Esophagus squamous epithelium (tissue), 5 donors: ENCODE measurements at regions not wholly inside any gene's neighbourhood (a gene's known extent, or its start where the extent isn't known, plus 50 kb on each side); places are given as distances from the start of the nearest gene placed in this dataset.
A peak's percentile ranks its signal among the peaks of the same experiment; 100 is the strongest.

Source experiments
- DNase-seq: peaks from one replicate; lab custom pipeline; 2025; lab: John Stamatoyannopoulos, UW
- H3K27ac ChIP-seq, 4 donors: fragments of 200-600 bp; sonication (generic); one replicate each; pipeline ENCODE4 v1.5.1; 2016 to 2019; ENCODE audit warnings: mild to moderate bottlenecking in 1 of 4
- H3K27me3 ChIP-seq, 4 donors: fragments of 200-600 bp; sonication (generic); 1 replicate in 3 of 4; 2 replicates in 1 of 4; pipeline versions ENCODE4 v1.5.1 to v1.6.0; 2017 to 2021; ENCODE audit warnings: antibody characterized with exemption in 1 of 4
- H3K36me3 ChIP-seq, 3 donors: fragments of 200-600 bp; sonication (generic); one replicate each; pipeline ENCODE4 v1.5.1; 2016 to 2019
- H3K4me1 ChIP-seq, 3 donors: fragments of 200-600 bp; sonication (generic); one replicate each; pipeline ENCODE4 v1.5.1; 2017 to 2019
- H3K4me3 ChIP-seq, 4 donors: fragments of 200-600 bp; sonication (generic); 1 replicate in 3 of 4; 2 replicates in 1 of 4; pipeline ENCODE4 v1.5.1; 2016 to 2019; ENCODE audit warnings: mild to moderate bottlenecking in 2 of 4, moderate library complexity in 1 of 4
- H3K9me3 ChIP-seq, 3 donors: fragments of 200-600 bp; sonication (generic); one replicate each; pipeline ENCODE4 v1.5.1; 2016 to 2019
- POLR2A ChIP-seq, 4 donors: fragments of 450-650 bp; IDR thresholded peaks; one replicate each; pipeline ENCODE4 v1.6.1; 2017; ENCODE audit warnings: antibody characterized with exemption in 4 of 4, mild to moderate bottlenecking in 4 of 4, moderate library complexity in 3 of 4
- WGBS, 2 donors: methylation state at CpG; one replicate each; pipeline ENCODE4 v1.1.5; 2018; 5-methylcytosine and 5-hydroxymethylcytosine counted together
- intact Hi-C: fragments of 100-400 bp; cut with DNase I; formaldehyde crosslinking; loops from one replicate; pipeline ENCODE4 v1.15.0; 2022
- TF ChIP-seq, protein P1 (sequence below), 6 experiments: fragments of 450-650 bp in 4 of 6; fragments of 200-600 bp in 2 of 6; sonication (generic) in 2 of 6; IDR thresholded peaks; one replicate each; pipeline ENCODE4 v1.5.1; 2016 to 2019; ENCODE audit warnings: antibody characterized with exemption in 6 of 6, mild to moderate bottlenecking in 4 of 6, moderate library complexity in 4 of 6
- donor health status: DM: yes; HTN: yes; CAD: no.

DNA sequence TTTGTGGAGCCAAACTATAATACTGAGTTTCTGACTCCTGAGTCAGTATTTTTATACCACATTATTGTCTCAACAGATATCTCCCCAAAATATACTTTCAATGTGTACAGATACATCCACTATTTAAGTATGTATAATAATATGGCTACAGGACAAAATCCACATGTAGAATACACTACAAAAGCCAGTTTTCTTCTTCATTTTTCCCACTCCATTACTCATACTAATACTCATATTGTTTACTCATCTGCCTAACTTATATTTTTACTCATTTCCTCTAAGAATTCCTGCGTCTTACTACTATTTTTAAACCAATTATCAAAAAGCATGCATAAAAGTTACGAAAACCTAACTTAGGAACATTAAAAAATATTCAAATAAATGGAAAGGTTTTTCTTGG lies 440.8 kb downstream of the ZNF385D start:
- WGBS, 2 donors, result 57 to 61% methylated on average over 2 of the region's 2 CpGs
- no peak for DNase-seq
- no peaks in the 10 kb centered on the region for H3K4me1 ChIP-seq
- H3K4me3 ChIP-seq, result no peak overlapping the region
- H3K9me3 ChIP-seq, result no peaks in the 10 kb centered on the region
- no peak overlapping the region for H3K27ac ChIP-seq
- TF ChIP-seq POLR2A (IDR thresholded peaks at IDR 0.05), result no peak
- TF ChIP-seq, protein P1, sequence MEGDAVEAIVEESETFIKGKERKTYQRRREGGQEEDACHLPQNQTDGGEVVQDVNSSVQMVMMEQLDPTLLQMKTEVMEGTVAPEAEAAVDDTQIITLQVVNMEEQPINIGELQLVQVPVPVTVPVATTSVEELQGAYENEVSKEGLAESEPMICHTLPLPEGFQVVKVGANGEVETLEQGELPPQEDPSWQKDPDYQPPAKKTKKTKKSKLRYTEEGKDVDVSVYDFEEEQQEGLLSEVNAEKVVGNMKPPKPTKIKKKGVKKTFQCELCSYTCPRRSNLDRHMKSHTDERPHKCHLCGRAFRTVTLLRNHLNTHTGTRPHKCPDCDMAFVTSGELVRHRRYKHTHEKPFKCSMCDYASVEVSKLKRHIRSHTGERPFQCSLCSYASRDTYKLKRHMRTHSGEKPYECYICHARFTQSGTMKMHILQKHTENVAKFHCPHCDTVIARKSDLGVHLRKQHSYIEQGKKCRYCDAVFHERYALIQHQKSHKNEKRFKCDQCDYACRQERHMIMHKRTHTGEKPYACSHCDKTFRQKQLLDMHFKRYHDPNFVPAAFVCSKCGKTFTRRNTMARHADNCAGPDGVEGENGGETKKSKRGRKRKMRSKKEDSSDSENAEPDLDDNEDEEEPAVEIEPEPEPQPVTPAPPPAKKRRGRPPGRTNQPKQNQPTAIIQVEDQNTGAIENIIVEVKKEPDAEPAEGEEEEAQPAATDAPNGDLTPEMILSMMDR (IDR thresholded peaks at IDR 0.05), result no peak
- intact Hi-C loops, result no loop called here
- H3K27me3 ChIP-seq, result no peaks in the 10 kb centered on the region
- no peaks in the 10 kb centered on the region for H3K36me3 ChIP-seq

DNA sequence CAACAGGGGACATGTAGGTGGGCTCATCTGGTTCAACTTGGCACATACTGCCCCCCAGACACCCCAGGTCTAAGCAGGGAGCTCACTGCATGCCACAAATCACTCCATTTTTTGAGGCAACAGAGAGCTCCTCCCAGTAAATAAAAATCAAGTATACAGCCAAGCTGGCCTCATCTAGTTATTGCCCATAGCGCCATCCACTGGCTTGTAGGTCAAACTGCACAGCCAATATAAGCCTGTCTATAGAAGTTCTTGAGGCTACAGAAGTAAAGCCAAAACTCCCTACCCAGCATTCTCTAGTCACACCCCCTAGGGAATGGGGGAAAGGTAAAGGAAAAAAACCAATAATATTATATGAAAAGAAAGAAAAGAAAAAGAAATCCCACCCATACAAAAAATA lies 453.7 kb downstream of the ZNF385D start:
- peaks cover 0 to 23% (median 0%) of the 10 kb centered on the region in 3 donors for H3K4me1 ChIP-seq
- H3K36me3 ChIP-seq, result no peaks in the 10 kb centered on the region
- no peak overlapping the region for H3K4me3 ChIP-seq
- no peak for TF ChIP-seq POLR2A (IDR thresholded peaks at IDR 0.05)
- TF ChIP-seq, protein P1 (IDR thresholded peaks at IDR 0.05), result no peak
- no peak overlapping the region for H3K27ac ChIP-seq
- H3K27me3 ChIP-seq, result no peaks in the 10 kb centered on the region
- intact Hi-C loops, result no loop called here
- DNase-seq, result no peak
- H3K9me3 ChIP-seq, result no peaks in the 10 kb centered on the region
- WGBS, 2 donors, result 50 to 67% methylated on average over 1 of the region's 1 CpG

DNA sequence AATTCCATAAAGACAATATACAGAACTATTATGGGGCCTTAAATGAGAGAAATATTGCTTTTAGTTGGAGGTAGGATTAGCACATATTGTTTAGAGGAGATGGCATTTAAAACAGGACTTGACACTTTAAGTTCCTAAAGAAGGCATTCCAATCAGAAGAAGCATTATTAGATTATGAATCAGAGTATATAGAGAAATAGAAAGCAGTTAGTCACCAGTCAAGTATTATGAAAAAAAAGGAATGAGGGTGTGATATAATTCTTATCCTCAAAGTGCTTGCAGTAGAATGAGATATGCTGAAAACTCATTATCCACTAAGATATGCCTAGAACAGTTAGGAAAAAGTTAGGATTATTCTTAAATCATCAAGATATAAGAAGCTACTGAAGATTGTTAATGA lies 456.2 kb downstream of the ZNF385D start:
- H3K27ac ChIP-seq, result no peak overlapping the region
- no peaks in the 10 kb centered on the region for H3K9me3 ChIP-seq
- no peak for DNase-seq
- H3K36me3 ChIP-seq, result no peaks in the 10 kb centered on the region
- H3K4me3 ChIP-seq, result no peak overlapping the region
- TF ChIP-seq, protein P1 (IDR thresholded peaks at IDR 0.05), result no peak
- no peak for TF ChIP-seq POLR2A (IDR thresholded peaks at IDR 0.05)
- intact Hi-C loops, result no loop called here
- H3K27me3 ChIP-seq, result no peaks in the 10 kb centered on the region
- H3K4me1 ChIP-seq, result peaks cover 0 to 23% (median 0%) of the 10 kb centered on the region in 3 donors

DNA sequence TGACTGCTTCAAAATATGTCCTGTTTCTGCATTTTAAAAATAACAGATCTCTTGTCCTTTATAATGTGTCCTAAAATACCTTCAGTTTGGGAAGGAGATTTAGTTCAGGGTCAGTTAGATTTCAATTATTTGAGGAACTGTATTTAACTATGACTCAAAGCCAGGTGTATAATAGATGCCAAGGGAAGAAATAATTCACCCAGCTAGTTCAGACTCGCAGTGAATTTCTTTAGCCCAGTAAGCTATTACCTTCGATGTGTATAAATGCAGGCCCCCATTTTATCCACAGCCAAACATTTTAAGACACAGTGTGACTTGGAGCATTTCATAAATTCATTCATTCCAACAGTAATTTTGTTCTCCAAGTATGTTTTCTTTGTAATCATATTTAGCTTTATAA lies 458.0 kb downstream of the ZNF385D start:
- Histone ChIP-seq H3K4me1 (peaks cover 0 to 23% (median 0%) of the 10 kb centered on the region in 3 donors), H3K4me3 (no peak overlapping the region), H3K9me3 (no peaks in the 10 kb centered on the region), H3K27me3 (no peaks in the 10 kb centered on the region), H3K27ac (no peak overlapping the region), H3K36me3 (no peaks in the 10 kb centered on the region)
- 27 to 40% methylated on average over 2 of the region's 2 CpGs for WGBS, 2 donors
- no peak for DNase-seq
- intact Hi-C loops, result no loop called here
- no peak for TF ChIP-seq POLR2A (IDR thresholded peaks at IDR 0.05)
- TF ChIP-seq, protein P1 (IDR thresholded peaks at IDR 0.05), result no peak

DNA sequence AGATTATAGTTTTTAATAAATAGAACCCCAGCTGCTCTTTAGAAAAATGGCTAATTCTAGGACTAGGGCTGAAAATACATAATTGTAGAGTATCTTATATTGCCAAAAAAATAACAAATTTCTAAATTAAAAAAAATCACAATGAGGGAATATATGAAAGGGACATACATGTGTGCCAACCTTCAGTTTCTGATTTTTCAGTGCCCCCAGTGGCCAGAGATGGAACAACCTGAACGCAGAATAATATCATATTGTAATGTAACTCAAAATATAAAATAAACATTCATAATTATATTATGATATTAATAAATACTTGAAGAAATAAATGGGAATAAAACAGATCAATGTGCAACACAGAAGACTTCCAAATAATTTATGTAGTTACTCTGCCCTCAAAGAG lies 460.5 kb downstream of the ZNF385D start:
- peaks cover 0 to 3% (median 0%) of the 10 kb centered on the region in 3 donors for H3K9me3 ChIP-seq
- DNase-seq, result no peak
- H3K4me1 ChIP-seq, result peaks cover 0 to 23% (median 0%) of the 10 kb centered on the region in 3 donors
- intact Hi-C loops, result no loop called here
- no peaks in the 10 kb centered on the region for H3K36me3 ChIP-seq
- H3K4me3 ChIP-seq, result no peak overlapping the region
- whole genome bisulfite sequencing, 2 donors, result 74 to 75% methylated on average over 1 of the region's 1 CpG
- no peak overlapping the region for H3K27ac ChIP-seq
- TF ChIP-seq, protein P1 (IDR thresholded peaks at IDR 0.05), result peak in 4 of 6 experiments; percentile 20 to 45 (median 32)
- no peak for TF ChIP-seq POLR2A (IDR thresholded peaks at IDR 0.05)
- H3K27me3 ChIP-seq, result no peaks in the 10 kb centered on the region
